ENCODE measurements at regions not wholly inside any gene's neighbourhood (a gene's known extent, or its start where the extent isn't known, plus 50 kb on each side); places are given as distances from the start of the nearest gene placed in this dataset.
"Not testable (repeated sequence)": the region's sequence is repeated elsewhere in the genome, so short reads cannot be mapped to it uniquely, and the experiment has no call there.

GRCh38 chr2:122651236-122651635, 895.8 kb downstream of the TSN start:
- DNase-seq (ENCODE audit: low read depth): no peak

GRCh38 chr2:122651780-122652179, 896.3 kb downstream of the TSN start:
- no peak for DNase-seq (ENCODE audit: low read depth)

- DNase-seq (ENCODE audit: low read depth): no peak
These were observed 897.2 kb downstream of the TSN start for GRCh38 chr2:122652670-122653069.

GRCh38 chr2:122656403-122656802, 901.0 kb downstream of the TSN start:
- DNase-seq (ENCODE audit: low read depth): no peak

GRCh38 chr2:122660786-122661634, 905.6 kb downstream of the TSN start:
- no peak for DNase-seq (ENCODE audit: low read depth)

- no peak for DNase-seq (ENCODE audit: low read depth)
These were observed 908.2 kb downstream of the TSN start for GRCh38 chr2:122663620-122664019.

GRCh38 chr2:122669627-122670026, 914.2 kb downstream of the TSN start:
- DNase-seq (ENCODE audit: low read depth): no peak

- DNase-seq (ENCODE audit: low read depth): no peak
These were observed 915.4 kb downstream of the TSN start for GRCh38 chr2:122670897-122671296.

GRCh38 chr2:122680662-122681061, 925.2 kb downstream of the TSN start:
- no peak for DNase-seq (ENCODE audit: low read depth)

- DNase-seq (ENCODE audit: low read depth): no peak
These were observed 926.2 kb downstream of the TSN start for GRCh38 chr2:122681626-122682025.

- DNase-seq (ENCODE audit: low read depth): no peak
These were observed 926.9 kb downstream of the TSN start for GRCh38 chr2:122682356-122682755.

GRCh38 chr2:122683018-122683417, 927.6 kb downstream of the TSN start:
- no peak for DNase-seq (ENCODE audit: low read depth)

GRCh38 chr2:122692400-122693083, 937.1 kb downstream of the TSN start:
- no peak for DNase-seq (ENCODE audit: low read depth)

- no peak for DNase-seq (ENCODE audit: low read depth)
These were observed 942.0 kb downstream of the TSN start for GRCh38 chr2:122697415-122697814.

- DNase-seq (ENCODE audit: low read depth): no peak
These were observed 948.2 kb downstream of the TSN start for GRCh38 chr2:122703676-122704075.

GRCh38 chr2:122704109-122704563, 948.7 kb downstream of the TSN start:
- DNase-seq (ENCODE audit: low read depth): no peak

GRCh38 chr2:122705746-122706145, 950.3 kb downstream of the TSN start:
- DNase-seq (ENCODE audit: low read depth): no peak

GRCh38 chr2:122706757-122707223, 951.3 kb downstream of the TSN start:
- DNase-seq (ENCODE audit: low read depth): no peak

GRCh38 chr2:122707224-122707824, 951.9 kb downstream of the TSN start:
- no peak for DNase-seq (ENCODE audit: low read depth)

GRCh38 chr2:122710049-122710448, 954.6 kb downstream of the TSN start:
- no peak for DNase-seq (ENCODE audit: low read depth)

GRCh38 chr2:122713800-122714199, 958.3 kb downstream of the TSN start:
- no peak for DNase-seq (ENCODE audit: low read depth)

- not testable (repeated sequence) for DNase-seq (ENCODE audit: low read depth)
These were observed 965.4 kb downstream of the TSN start for GRCh38 chr2:122720822-122721221.
